ENCODE measurements at regions not wholly inside any gene's neighbourhood (a gene's known extent, or its start where the extent isn't known, plus 50 kb on each side); places are given as distances from the start of the nearest gene placed in this dataset.

- DNase-seq = no peak
These were observed 230.2 kb upstream of the FOXQ1 start for GRCh38 chr6:1081551-1082284.

GRCh38 chr6:1080453-1081337 lies 231.2 kb upstream of the FOXQ1 start:
- DNase-seq = no peak

GRCh38 chr6:1079525-1079924 lies 232.4 kb upstream of the FOXQ1 start:
- no peak for DNase-seq

- no peak for DNase-seq
These were observed 234.2 kb upstream of the FOXQ1 start for GRCh38 chr6:1077478-1078416.

- no peak for DNase-seq
These were observed 235.1 kb upstream of the FOXQ1 start for GRCh38 chr6:1076531-1077459.

- no peak for DNase-seq
These were observed 236.0 kb upstream of the FOXQ1 start for GRCh38 chr6:1075880-1076279.

GRCh38 chr6:1075444-1075843 lies 236.5 kb upstream of the FOXQ1 start:
- no peak for DNase-seq

GRCh38 chr6:1070085-1070521 lies 241.8 kb upstream of the FOXQ1 start:
- no peak for DNase-seq

GRCh38 chr6:1068905-1069304 lies 243.0 kb upstream of the FOXQ1 start:
- no peak for DNase-seq

GRCh38 chr6:1068068-1068467 lies 243.8 kb upstream of the FOXQ1 start:
- no peak for DNase-seq

- no peak for DNase-seq
These were observed 244.6 kb upstream of the FOXQ1 start for GRCh38 chr6:1067346-1067745.

GRCh38 chr6:1066449-1067090 lies 245.3 kb upstream of the FOXQ1 start:
- DNase-seq = no peak

- DNase-seq = no peak
These were observed 245.9 kb upstream of the FOXQ1 start for GRCh38 chr6:1065986-1066385.

GRCh38 chr6:1063671-1064355 lies 248.1 kb upstream of the FOXQ1 start:
- DNase-seq = no peak

GRCh38 chr6:1062786-1063545 lies 248.9 kb upstream of the FOXQ1 start:
- DNase-seq = no peak

- no peak for DNase-seq
These were observed 252.3 kb upstream of the FOXQ1 start for GRCh38 chr6:1059596-1059995.

GRCh38 chr6:1057490-1058135 lies 254.3 kb upstream of the FOXQ1 start:
- no peak for DNase-seq

- DNase-seq = no peak
These were observed 256.6 kb upstream of the FOXQ1 start for GRCh38 chr6:1055015-1055921.

Measured in stimulated activated CD8-positive, alpha-beta memory T cell treated with anti-CD3 and anti-CD28 coated beads, Interleukin-4, amount 100 ng/mL, for 48 hours (primary cell).